ENCODE measurements at regions not wholly inside any gene's neighbourhood (a gene's known extent, or its start where the extent isn't known, plus 50 kb on each side); places are given as distances from the start of the nearest gene placed in this dataset.

- Histone ChIP-seq H3K27me3 (ENCODE audit: insufficient read depth, low read depth) (no peaks in the 10 kb centered on the region), H3K9ac (no peak overlapping the region), H3K27ac (no peak overlapping the region), H3K4me1 (ENCODE audit: low read depth, poor library complexity, severe bottlenecking) (no peaks in the 10 kb centered on the region), H3K4me2 (no peak overlapping the region), H3K36me3 (ENCODE audit: insufficient read depth) (no peaks in the 10 kb centered on the region), H2AFZ (ENCODE audit: low read depth) (no peak overlapping the region), H3K4me3 (IDR thresholded peaks at IDR 0.05; ENCODE audit: insufficient read depth, low read depth, low read length) (no peak overlapping the region), H4K20me1 (ENCODE audit: insufficient read depth) (no peaks in the 10 kb centered on the region), H3K79me2 (ENCODE audit: insufficient read depth, low read depth) (no peaks in the 10 kb centered on the region)
- no peak for TF ChIP-seq CTCF (conservative IDR thresholded peaks at IDR 0.05; ENCODE audit: low read depth, low read length)
These were observed 202.9 kb downstream of the HS3ST3A1 start for GRCh38 chr17:13398853-13399252.

DNA sequence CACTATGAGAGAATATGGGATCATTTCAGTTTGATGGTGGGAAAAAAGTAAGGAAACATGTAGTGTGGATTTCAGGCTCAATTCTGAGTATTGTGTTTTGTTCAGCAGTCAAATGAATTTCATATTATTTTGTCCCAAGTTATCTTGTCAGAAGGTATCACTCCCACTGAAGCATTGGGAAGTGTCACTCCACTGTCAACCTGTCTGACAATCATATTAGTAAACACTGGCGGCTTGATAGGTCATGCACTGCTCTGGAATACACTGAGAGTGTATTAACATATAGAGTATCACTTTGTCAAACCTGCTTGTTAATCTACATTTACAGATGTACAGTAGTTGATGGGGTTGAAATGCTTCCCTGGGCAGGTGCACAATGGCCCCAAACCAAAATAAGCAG, 203.6 kb downstream of the HS3ST3A1 start:
- Histone ChIP-seq H3K4me3 (IDR thresholded peaks at IDR 0.05; ENCODE audit: insufficient read depth, low read depth, low read length) (no peak overlapping the region), H2AFZ (ENCODE audit: low read depth) (no peak overlapping the region), H3K4me1 (ENCODE audit: low read depth, poor library complexity, severe bottlenecking) (no peaks in the 10 kb centered on the region), H3K36me3 (ENCODE audit: insufficient read depth) (no peaks in the 10 kb centered on the region), H4K20me1 (ENCODE audit: insufficient read depth) (no peaks in the 10 kb centered on the region), H3K27me3 (ENCODE audit: insufficient read depth, low read depth) (no peaks in the 10 kb centered on the region), H3K4me2 (no peak overlapping the region), H3K27ac (no peak overlapping the region), H3K9ac (no peak overlapping the region), H3K79me2 (ENCODE audit: insufficient read depth, low read depth) (no peaks in the 10 kb centered on the region)
- no peak for TF ChIP-seq CTCF (conservative IDR thresholded peaks at IDR 0.05; ENCODE audit: low read depth, low read length)

DNA sequence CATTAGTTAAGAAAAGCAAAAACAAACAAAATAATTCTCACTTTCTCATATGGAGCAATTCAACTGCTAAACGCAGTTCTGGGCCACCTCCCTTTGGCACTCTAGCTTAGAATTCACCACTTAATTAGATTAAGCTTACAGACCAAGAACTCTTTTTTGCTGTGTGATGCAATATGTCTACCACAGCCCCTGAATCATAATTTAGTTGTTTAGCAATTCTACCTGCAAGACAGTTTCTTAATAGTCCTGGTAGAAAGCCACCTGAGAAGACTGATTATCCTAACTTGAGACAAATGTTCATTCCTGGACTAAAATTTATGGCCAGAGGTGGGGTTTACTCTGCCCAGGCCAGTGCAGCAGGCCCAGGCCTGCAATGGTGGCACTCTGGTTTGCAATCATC, 205.9 kb downstream of the HS3ST3A1 start:
- no peak overlapping the region for H3K27ac ChIP-seq
- H4K20me1 ChIP-seq (ENCODE audit: insufficient read depth) = no peaks in the 10 kb centered on the region
- H3K36me3 ChIP-seq (ENCODE audit: insufficient read depth) = no peaks in the 10 kb centered on the region
- no peak overlapping the region for H3K4me2 ChIP-seq
- no peaks in the 10 kb centered on the region for H3K79me2 ChIP-seq (ENCODE audit: insufficient read depth, low read depth)
- no peak overlapping the region for H3K9ac ChIP-seq
- no peak for TF ChIP-seq CTCF (conservative IDR thresholded peaks at IDR 0.05; ENCODE audit: low read depth, low read length)
- no peak overlapping the region for H3K4me3 ChIP-seq (IDR thresholded peaks at IDR 0.05; ENCODE audit: insufficient read depth, low read depth, low read length)
- no peak overlapping the region for H2AFZ ChIP-seq (ENCODE audit: low read depth)
- no peaks in the 10 kb centered on the region for H3K4me1 ChIP-seq (ENCODE audit: low read depth, poor library complexity, severe bottlenecking)
- H3K27me3 ChIP-seq (ENCODE audit: insufficient read depth, low read depth) = no peaks in the 10 kb centered on the region

DNA sequence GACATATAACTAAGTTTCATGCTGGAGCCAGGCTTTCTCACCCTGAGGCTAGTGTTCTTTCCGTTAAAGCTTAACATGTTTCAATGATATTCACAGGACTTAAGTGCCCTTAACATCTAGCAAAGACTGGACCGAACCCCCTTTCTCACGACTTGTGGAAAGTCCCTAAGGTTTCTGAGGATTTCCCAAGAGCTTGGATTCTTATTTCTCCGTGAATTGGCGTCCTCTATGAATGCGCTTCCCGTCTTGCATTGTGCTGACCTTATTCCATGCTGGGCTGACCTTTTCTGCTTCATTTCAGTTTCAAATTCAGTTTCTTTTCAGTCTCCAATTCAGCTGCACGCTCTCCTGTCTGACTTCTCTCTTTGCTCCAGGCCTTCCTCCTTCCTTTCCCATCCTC, 206.4 kb downstream of the HS3ST3A1 start:
- H3K9ac ChIP-seq = no peak overlapping the region
- no peak overlapping the region for H3K4me3 ChIP-seq (IDR thresholded peaks at IDR 0.05; ENCODE audit: insufficient read depth, low read depth, low read length)
- no peak for TF ChIP-seq CTCF (conservative IDR thresholded peaks at IDR 0.05; ENCODE audit: low read depth, low read length)
- H3K4me1 ChIP-seq (ENCODE audit: low read depth, poor library complexity, severe bottlenecking) = no peaks in the 10 kb centered on the region
- H4K20me1 ChIP-seq (ENCODE audit: insufficient read depth) = no peaks in the 10 kb centered on the region
- no peaks in the 10 kb centered on the region for H3K36me3 ChIP-seq (ENCODE audit: insufficient read depth)
- H2AFZ ChIP-seq (ENCODE audit: low read depth) = no peak overlapping the region
- no peaks in the 10 kb centered on the region for H3K79me2 ChIP-seq (ENCODE audit: insufficient read depth, low read depth)
- H3K4me2 ChIP-seq = no peak overlapping the region
- H3K27me3 ChIP-seq (ENCODE audit: insufficient read depth, low read depth) = no peaks in the 10 kb centered on the region
- no peak overlapping the region for H3K27ac ChIP-seq
